ENCODE measurements at regions not wholly inside any gene's neighbourhood (a gene's known extent, or its start where the extent isn't known, plus 50 kb on each side); places are given as distances from the start of the nearest gene placed in this dataset.
"Not testable (repeated sequence)": the region's sequence is repeated elsewhere in the genome, so short reads cannot be mapped to it uniquely, and the experiment has no call there.

DNA sequence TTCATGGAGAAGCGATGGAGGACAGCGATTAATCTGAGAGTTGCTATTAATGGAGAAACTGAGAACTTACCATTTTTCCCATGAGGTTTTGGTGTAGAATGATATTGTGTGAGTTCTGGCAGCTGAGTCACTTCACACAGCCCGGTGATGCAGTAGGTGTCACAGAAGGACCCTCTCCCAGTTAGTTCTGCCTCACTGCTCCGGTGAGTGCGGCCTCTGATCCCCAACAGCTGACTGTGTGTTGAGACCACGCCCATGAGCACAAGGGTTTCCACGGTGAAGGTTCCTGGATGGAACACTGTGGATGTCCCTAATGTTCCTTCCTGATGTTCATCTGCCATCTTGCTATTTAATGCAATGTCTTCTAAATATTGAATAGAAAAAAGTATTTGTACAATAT, 114.0 kb upstream of the SULF2 start:
- H3K9me3 ChIP-seq (ENCODE audit: control insufficient read depth, low read length); DNase-seq; ATAC-seq (ENCODE audit: low FRiP score); H3K4me3 ChIP-seq (ENCODE audit: low read length in 2 of 2); H3K4me1 ChIP-seq (ENCODE audit: control insufficient read depth in 1 of 2, insufficient read depth in 2 of 2, low read length in 2 of 2); H3K27ac ChIP-seq (ENCODE audit: low read depth in 1 of 2, low read length in 2 of 2); H3K36me3 ChIP-seq (ENCODE audit: control insufficient read depth in 1 of 2, insufficient read depth in 2 of 2, low read length in 1 of 2); H3K27me3 ChIP-seq (ENCODE audit: control insufficient read depth in 1 of 2, insufficient read depth in 2 of 2, low read length in 1 of 2): not testable (repeated sequence)
- intact Hi-C loops (cut with DNase I) = loop anchor here in 1 of 2 donors (5.0 to 10.0 kb wide), 2 partner anchors 65 to 618 kb away; no protein-coding TSS in a partner anchor
- no CpG with 5 or more reads among the region's 7 CpGs for WGBS, 2 donors

DNA sequence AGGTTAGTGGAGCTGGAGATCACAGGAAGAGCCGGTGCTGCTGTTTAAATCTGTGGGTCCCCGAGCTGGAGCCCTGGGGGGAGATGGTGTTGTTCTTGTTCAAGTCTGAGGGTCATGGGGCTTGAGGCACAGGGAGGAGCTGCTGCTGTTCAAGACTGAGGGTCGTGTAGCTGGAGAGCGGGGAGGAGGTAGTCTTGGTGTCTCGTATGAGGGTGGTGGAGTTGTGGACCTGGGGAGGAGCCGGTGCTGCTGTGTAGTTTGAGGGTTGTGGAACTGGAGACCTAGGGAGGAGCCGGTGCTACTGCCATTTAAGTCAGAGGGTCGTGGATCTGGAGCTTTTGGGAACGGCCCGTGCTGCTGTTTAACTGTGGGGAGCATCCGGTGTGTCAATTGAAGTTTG, 112.2 kb upstream of the SULF2 start:
- 93% methylated on average over 11 of the region's 11 CpGs for WGBS, 2 donors
- ATAC-seq (ENCODE audit: low FRiP score) = no peak

DNA sequence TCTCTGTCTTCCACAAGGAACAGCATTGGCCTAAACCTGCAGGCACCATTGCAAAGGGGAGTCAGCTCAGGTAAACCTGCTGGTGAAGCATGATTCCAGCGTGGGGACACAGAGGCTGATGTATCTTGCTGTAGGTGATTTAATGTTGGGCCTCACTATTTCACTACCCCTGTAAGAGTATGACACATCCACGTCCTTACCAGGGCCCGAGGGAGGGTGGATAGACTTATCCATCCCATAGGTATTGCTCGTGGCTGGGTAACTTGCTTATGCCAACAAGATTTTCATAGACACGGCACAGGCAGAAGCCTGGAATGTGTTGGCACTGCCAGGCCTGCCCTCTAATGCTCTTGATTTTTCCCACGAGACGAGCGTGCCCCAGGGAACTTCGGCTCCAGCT, 107.4 kb upstream of the SULF2 start:
- ATAC-seq (ENCODE audit: low FRiP score); H3K27me3 ChIP-seq (ENCODE audit: control insufficient read depth in 1 of 2, insufficient read depth in 2 of 2, low read length in 1 of 2); H3K27ac ChIP-seq (ENCODE audit: low read depth in 1 of 2, low read length in 2 of 2); DNase-seq; H3K4me3 ChIP-seq (ENCODE audit: low read length in 2 of 2); H3K36me3 ChIP-seq (ENCODE audit: control insufficient read depth in 1 of 2, insufficient read depth in 2 of 2, low read length in 1 of 2); H3K9me3 ChIP-seq (ENCODE audit: control insufficient read depth, low read length); H3K4me1 ChIP-seq (ENCODE audit: control insufficient read depth in 1 of 2, insufficient read depth in 2 of 2, low read length in 2 of 2): not testable (repeated sequence)
- 26 to 71% methylated on average over 1 to 4 of the region's 9 CpGs for WGBS, 2 donors
- intact Hi-C loops (cut with DNase I) = loop anchor here (5.0 to 10.0 kb wide), 2 partner anchors 58 to 625 kb away; no protein-coding TSS in a partner anchor

More for the DNA sequence above, 112.2 kb upstream of the SULF2 start:
- Histone ChIP-seq H3K27ac (ENCODE audit: low read depth in 1 of 2, low read length in 2 of 2) (no peak overlapping the region), H3K4me3 (ENCODE audit: low read length in 2 of 2) (no peak overlapping the region), H3K27me3 (ENCODE audit: control insufficient read depth in 1 of 2, insufficient read depth in 2 of 2, low read length in 1 of 2) (no peaks in the 10 kb centered on the region), H3K36me3 (ENCODE audit: control insufficient read depth in 1 of 2, insufficient read depth in 2 of 2, low read length in 1 of 2) (no peaks in the 10 kb centered on the region), H3K4me1 (ENCODE audit: control insufficient read depth in 1 of 2, insufficient read depth in 2 of 2, low read length in 2 of 2) (no peaks in the 10 kb centered on the region), H3K9me3 (ENCODE audit: control insufficient read depth, low read length) (no peaks in the 10 kb centered on the region)
- intact Hi-C loops (cut with DNase I) = loop anchor here in 1 of 2 donors (5.0 to 10.0 kb wide), 2 partner anchors 63 to 620 kb away; no protein-coding TSS in a partner anchor
- DNase-seq = no peak

DNA sequence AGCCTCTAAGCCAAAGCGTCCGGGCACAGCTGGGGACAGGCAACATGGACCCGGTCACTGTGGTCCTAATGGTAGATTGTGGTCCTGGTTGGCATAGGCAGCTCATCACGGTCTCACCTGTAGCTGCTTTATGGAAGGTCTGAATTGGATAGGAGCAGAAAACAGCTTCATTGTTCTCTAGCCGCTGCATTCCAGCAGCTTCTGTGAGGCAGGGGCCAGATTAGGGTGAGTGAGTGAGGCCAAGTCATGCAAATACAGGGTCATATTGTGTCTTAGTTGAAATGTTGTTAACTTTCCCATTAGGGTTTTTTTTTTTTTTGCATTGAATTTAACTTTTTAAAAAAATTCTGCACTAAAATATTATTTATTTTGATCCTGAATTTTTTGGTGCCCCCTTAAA, 105.4 kb upstream of the SULF2 start:
- H3K4me3 ChIP-seq (ENCODE audit: low read length in 2 of 2); H3K4me1 ChIP-seq (ENCODE audit: control insufficient read depth in 1 of 2, insufficient read depth in 2 of 2, low read length in 2 of 2); H3K27ac ChIP-seq (ENCODE audit: low read depth in 1 of 2, low read length in 2 of 2); H3K36me3 ChIP-seq (ENCODE audit: control insufficient read depth in 1 of 2, insufficient read depth in 2 of 2, low read length in 1 of 2); H3K27me3 ChIP-seq (ENCODE audit: control insufficient read depth in 1 of 2, insufficient read depth in 2 of 2, low read length in 1 of 2); DNase-seq; H3K9me3 ChIP-seq (ENCODE audit: control insufficient read depth, low read length); ATAC-seq (ENCODE audit: low FRiP score): not testable (repeated sequence)
- WGBS, 2 donors = 81 to 82% methylated on average over 3 to 5 of the region's 5 CpGs
- intact Hi-C loops (cut with DNase I) = loop anchor here (5.0 to 10.0 kb wide), 2 partner anchors 56 to 627 kb away; no protein-coding TSS in a partner anchor

DNA sequence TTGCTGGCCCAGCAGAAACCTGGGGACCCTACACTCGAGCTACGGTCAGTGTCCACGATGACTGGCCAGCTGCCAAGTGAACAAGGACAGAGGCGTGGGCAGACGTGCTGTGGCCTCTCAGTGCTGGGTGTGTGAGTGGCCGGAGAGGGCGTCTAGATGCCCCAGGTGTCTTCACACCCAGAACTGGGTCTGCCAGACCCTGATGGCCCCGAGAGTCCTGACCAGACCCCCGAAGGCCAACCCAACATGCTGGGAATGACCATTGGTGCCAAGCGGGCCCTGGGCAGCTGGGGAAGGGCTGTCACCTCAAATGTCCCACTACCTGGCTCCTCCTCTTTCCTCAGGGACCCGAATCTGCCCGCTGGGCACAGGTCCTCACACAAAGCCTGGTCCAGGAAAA, 104.5 kb upstream of the SULF2 start:
- not testable (repeated sequence) for DNase-seq; H3K27me3 ChIP-seq (ENCODE audit: control insufficient read depth in 1 of 2, insufficient read depth in 2 of 2, low read length in 1 of 2); ATAC-seq (ENCODE audit: low FRiP score); H3K9me3 ChIP-seq (ENCODE audit: control insufficient read depth, low read length); H3K36me3 ChIP-seq (ENCODE audit: control insufficient read depth in 1 of 2, insufficient read depth in 2 of 2, low read length in 1 of 2); H3K4me3 ChIP-seq (ENCODE audit: low read length in 2 of 2); H3K27ac ChIP-seq (ENCODE audit: low read depth in 1 of 2, low read length in 2 of 2); H3K4me1 ChIP-seq (ENCODE audit: control insufficient read depth in 1 of 2, insufficient read depth in 2 of 2, low read length in 2 of 2)
- 42 to 45% methylated on average over 12 of the region's 12 CpGs for WGBS, 2 donors
- intact Hi-C loops (cut with DNase I) = loop anchor here (5.0 to 10.0 kb wide), 2 partner anchors 55 to 628 kb away; no protein-coding TSS in a partner anchor

DNA sequence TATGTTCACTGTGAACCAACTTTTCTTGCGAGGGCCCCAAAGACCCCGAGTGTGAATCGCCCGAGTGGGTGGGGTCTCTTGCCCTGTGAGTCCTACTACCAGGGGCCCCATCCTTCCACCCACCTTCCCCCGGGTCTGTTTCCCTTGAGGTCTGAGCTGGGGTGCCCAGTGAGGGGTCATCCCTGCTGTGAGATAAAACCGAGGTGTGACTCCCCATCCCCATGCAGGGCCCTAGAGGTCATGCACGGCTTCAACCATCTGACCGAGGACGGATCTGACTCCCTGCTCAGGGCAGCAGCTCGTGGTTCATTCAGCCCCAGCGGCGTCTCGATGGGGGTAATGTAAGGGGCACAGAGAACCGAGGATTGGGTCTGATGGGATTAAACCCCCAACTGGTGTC, 103.1 kb upstream of the SULF2 start:
- Histone ChIP-seq H3K9me3 (ENCODE audit: control insufficient read depth, low read length) (no peaks in the 10 kb centered on the region), H3K27me3 (ENCODE audit: control insufficient read depth in 1 of 2, insufficient read depth in 2 of 2, low read length in 1 of 2) (no peaks in the 10 kb centered on the region), H3K4me3 (ENCODE audit: low read length in 2 of 2) (no peak overlapping the region), H3K36me3 (ENCODE audit: control insufficient read depth in 1 of 2, insufficient read depth in 2 of 2, low read length in 1 of 2) (no peaks in the 10 kb centered on the region), H3K4me1 (ENCODE audit: control insufficient read depth in 1 of 2, insufficient read depth in 2 of 2, low read length in 2 of 2) (no peaks in the 10 kb centered on the region), H3K27ac (ENCODE audit: low read depth in 1 of 2, low read length in 2 of 2) (no peak overlapping the region)
- 93% methylated on average over 14 of the region's 14 CpGs for WGBS, 2 donors
- intact Hi-C loops (cut with DNase I) = no loop called here
- DNase-seq (no peak), ATAC-seq (ENCODE audit: low FRiP score) (no peak)

DNA sequence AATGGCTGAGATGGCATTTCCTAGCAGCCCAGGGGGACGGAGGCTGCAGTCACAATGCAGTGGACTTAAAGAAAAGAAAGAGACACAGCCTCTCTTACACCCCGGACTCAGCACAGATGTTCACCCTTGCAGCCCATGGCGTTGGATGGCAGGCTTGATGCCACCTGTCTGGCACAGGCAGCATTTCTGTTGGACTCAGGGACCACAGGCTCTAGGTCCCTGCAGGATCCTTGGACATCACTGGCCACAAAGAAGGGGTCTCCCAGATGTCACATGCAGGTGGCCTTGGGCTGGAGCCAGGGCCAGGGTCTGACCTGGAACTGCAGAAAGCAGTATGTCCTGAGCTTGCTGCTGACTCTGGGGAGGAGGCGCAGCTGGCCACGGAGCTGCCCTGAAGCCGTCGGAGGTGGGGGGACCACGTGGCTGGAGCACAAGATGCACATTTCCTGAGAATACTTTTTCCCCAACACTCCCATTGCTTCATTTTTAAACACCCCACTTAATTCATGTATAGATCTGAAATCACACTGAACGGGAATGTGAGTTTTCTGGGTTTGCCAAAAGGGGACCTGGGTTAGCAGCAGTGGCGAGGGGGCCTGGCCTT, 102.3 kb upstream of the SULF2 start:
- no peak for ATAC-seq (ENCODE audit: low FRiP score)
- H3K4me1 ChIP-seq (ENCODE audit: control insufficient read depth in 1 of 2, insufficient read depth in 2 of 2, low read length in 2 of 2) = no peaks in the 10 kb centered on the region
- no peaks in the 10 kb centered on the region for H3K36me3 ChIP-seq (ENCODE audit: control insufficient read depth in 1 of 2, insufficient read depth in 2 of 2, low read length in 1 of 2)
- H3K4me3 ChIP-seq (ENCODE audit: low read length in 2 of 2) = no peak overlapping the region
- H3K9me3 ChIP-seq (ENCODE audit: control insufficient read depth, low read length) = no peaks in the 10 kb centered on the region
- WGBS, 2 donors = 84 to 90% methylated on average over 10 of the region's 10 CpGs
- no peaks in the 10 kb centered on the region for H3K27me3 ChIP-seq (ENCODE audit: control insufficient read depth in 1 of 2, insufficient read depth in 2 of 2, low read length in 1 of 2)
- intact Hi-C loops (cut with DNase I) = no loop called here
- DNase-seq = no peak
- H3K27ac ChIP-seq (ENCODE audit: low read depth in 1 of 2, low read length in 2 of 2) = no peak overlapping the region

DNA sequence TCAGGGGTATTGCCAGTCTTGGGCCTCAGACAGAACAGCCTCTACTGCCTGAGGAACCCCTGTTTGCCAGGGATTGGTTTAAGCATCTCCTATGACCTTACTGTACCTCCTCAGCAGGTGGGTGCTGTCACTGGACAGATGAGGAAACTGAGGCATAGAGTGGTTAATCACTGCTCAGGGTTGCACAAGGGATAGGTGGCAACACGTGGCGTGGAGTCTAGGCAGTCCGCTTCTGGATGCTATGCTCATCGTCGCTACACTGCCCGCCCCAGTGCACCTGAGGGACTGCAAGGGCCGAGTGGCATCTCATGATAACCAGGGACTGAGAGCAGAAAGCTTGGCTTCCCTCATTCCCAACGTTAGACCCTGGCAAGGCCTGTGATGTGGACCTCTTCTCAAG, 101.8 kb upstream of the SULF2 start:
- Histone ChIP-seq H3K27ac (ENCODE audit: low read depth in 1 of 2, low read length in 2 of 2) (no peak overlapping the region), H3K9me3 (ENCODE audit: control insufficient read depth, low read length) (no peaks in the 10 kb centered on the region), H3K36me3 (ENCODE audit: control insufficient read depth in 1 of 2, insufficient read depth in 2 of 2, low read length in 1 of 2) (no peaks in the 10 kb centered on the region), H3K4me1 (ENCODE audit: control insufficient read depth in 1 of 2, insufficient read depth in 2 of 2, low read length in 2 of 2) (no peaks in the 10 kb centered on the region), H3K4me3 (ENCODE audit: low read length in 2 of 2) (no peak overlapping the region), H3K27me3 (ENCODE audit: control insufficient read depth in 1 of 2, insufficient read depth in 2 of 2, low read length in 1 of 2) (no peaks in the 10 kb centered on the region)
- ATAC-seq (ENCODE audit: low FRiP score) (no peak), DNase-seq (no peak)
- intact Hi-C loops (cut with DNase I) = no loop called here
- WGBS, 2 donors = 83 to 88% methylated on average over 8 of the region's 8 CpGs

DNA sequence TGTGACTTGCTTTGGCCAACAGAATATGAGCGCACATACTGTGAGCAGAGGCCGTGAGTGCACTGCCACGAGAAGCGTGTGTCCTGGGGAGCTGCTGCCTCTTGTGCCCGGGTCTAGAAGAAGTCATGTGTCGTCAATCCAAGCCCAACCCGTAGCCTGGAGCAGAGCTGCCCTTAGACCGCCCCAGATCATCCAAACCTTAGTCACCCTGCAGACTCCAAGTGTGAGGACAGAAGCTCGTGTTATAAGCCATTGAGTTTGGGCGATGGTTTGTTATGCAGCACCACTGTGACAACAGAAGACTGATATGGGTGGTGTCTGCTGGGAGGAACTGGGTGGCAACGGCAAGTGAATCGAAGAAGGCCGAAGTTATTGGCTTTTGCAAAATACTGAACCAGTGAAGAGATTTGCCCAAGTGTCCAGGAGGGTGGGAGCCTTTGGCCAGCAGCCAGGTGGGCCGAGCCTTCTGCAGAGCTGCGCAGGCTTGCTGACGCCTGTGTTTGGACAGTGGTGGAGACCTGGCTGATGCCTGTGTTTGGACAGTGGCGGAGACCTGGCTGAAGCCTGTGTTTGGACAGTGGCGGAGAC, 101.3 kb upstream of the SULF2 start:
- Histone ChIP-seq H3K9me3 (ENCODE audit: control insufficient read depth, low read length) (no peaks in the 10 kb centered on the region), H3K27me3 (ENCODE audit: control insufficient read depth in 1 of 2, insufficient read depth in 2 of 2, low read length in 1 of 2) (no peaks in the 10 kb centered on the region), H3K4me3 (ENCODE audit: low read length in 2 of 2) (no peak overlapping the region), H3K4me1 (ENCODE audit: control insufficient read depth in 1 of 2, insufficient read depth in 2 of 2, low read length in 2 of 2) (no peaks in the 10 kb centered on the region), H3K36me3 (ENCODE audit: control insufficient read depth in 1 of 2, insufficient read depth in 2 of 2, low read length in 1 of 2) (no peaks in the 10 kb centered on the region), H3K27ac (ENCODE audit: low read depth in 1 of 2, low read length in 2 of 2) (no peak overlapping the region)
- DNase-seq = no peak
- intact Hi-C loops (cut with DNase I) = no loop called here
- no peak for ATAC-seq (ENCODE audit: low FRiP score)
- WGBS, 2 donors = 89 to 94% methylated on average over 18 of the region's 18 CpGs

Data from aorta (tissue), 5 donors.